DOHH2 (cell line): ENCODE measurements at regions not wholly inside any gene's neighbourhood (a gene's known extent, or its start where the extent isn't known, plus 50 kb on each side); places are given as distances from the start of the nearest gene placed in this dataset.

Experiments used
- H3F3A ChIP-seq: fragments of 200-600 bp; sonication (generic), shearing (Covaris generic); 2 replicates; pipeline ENCODE4 v1.6.0; 2016; ENCODE audit warnings: antibody characterized with exemption, mild to moderate bottlenecking; ENCODE audit not compliant: control insufficient read depth, insufficient read depth
- H3K27ac ChIP-seq: fragments of 200-600 bp; sonication (generic); 2 replicates; pipeline ENCODE4 v1.5.1; 2014; ENCODE audit warnings: low read depth, mild to moderate bottlenecking, low read length, moderate library complexity
- H3K27me3 ChIP-seq: fragments of 200-600 bp; sonication (generic); 2 replicates; pipeline ENCODE4 v1.6.1; 2014; ENCODE audit warnings: mild to moderate bottlenecking, low read length, mixed read lengths; ENCODE audit not compliant: control insufficient read depth
- H3K36me3 ChIP-seq: fragments of 200-600 bp; sonication (generic); 2 replicates; pipeline ENCODE4 v1.6.1; 2014; ENCODE audit warnings: mild to moderate bottlenecking, low read length, moderate library complexity, mixed read lengths; ENCODE audit not compliant: control insufficient read depth
- H3K4me1 ChIP-seq: fragments of 200-600 bp; sonication (generic); 2 replicates; pipeline ENCODE4 v1.6.1; 2014; ENCODE audit warnings: mild to moderate bottlenecking, low read length, mixed read lengths; ENCODE audit not compliant: control insufficient read depth
- H3K4me2 ChIP-seq: fragments of 200-600 bp; sonication (generic); 2 replicates; pipeline ENCODE4 v1.6.0; 2014; ENCODE audit warnings: mild to moderate bottlenecking, low read length, moderate library complexity
- H3K4me3 ChIP-seq: fragments of 200-600 bp; sonication (generic); 2 replicates; pipeline ENCODE4 v1.5.1; 2014; ENCODE audit warnings: mild to moderate bottlenecking, low read length, mixed read lengths
- H3K79me2 ChIP-seq: fragments of 200-600 bp; sonication (generic); 2 replicates; pipeline ENCODE4 v1.6.1; 2014; ENCODE audit warnings: mild to moderate bottlenecking, low read length, mixed read lengths; ENCODE audit not compliant: control insufficient read depth
- H3K9me2 ChIP-seq: fragments of 200-600 bp; sonication (generic); replicated peaks from 2 replicates; pipeline ENCODE4 v1.6.1; 2014; ENCODE audit warnings: mild to moderate bottlenecking, low read length, mixed read lengths; ENCODE audit not compliant: control insufficient read depth
- H3K9me3 ChIP-seq: fragments of 200-600 bp; sonication (generic); 2 replicates; pipeline ENCODE4 v1.6.1; 2014; ENCODE audit warnings: antibody characterized with exemption, low read length, mixed read lengths; ENCODE audit not compliant: control insufficient read depth, insufficient read depth
- H4K20me1 ChIP-seq: fragments of 200-600 bp; sonication (generic); 2 replicates; pipeline ENCODE4 v1.6.0; 2014; ENCODE audit warnings: low read depth, mild to moderate bottlenecking, antibody characterized with exemption, low read length, moderate library complexity; ENCODE audit not compliant: control insufficient read depth, insufficient read depth
- CTCF ChIP-seq: fragments of 200-600 bp; sonication (generic); IDR thresholded peaks from one replicate; pipeline ENCODE4 v1.5.1; 2014; ENCODE audit warnings: antibody characterized with exemption, mild to moderate bottlenecking, low read depth, low read length; ENCODE audit not compliant: poor library complexity, severe bottlenecking
- EZH2phosphoT487 ChIP-seq: fragments of 200-600 bp; sonication (generic); IDR thresholded peaks from 2 replicates; pipeline ENCODE4 v1.6.1; 2017; ENCODE audit warnings: borderline replicate concordance, mild to moderate bottlenecking, antibody characterized with exemption, low read length, moderate library complexity, mixed read lengths

GRCh38 chr10:133015321-133015720 lies 72.4 kb upstream of the ADGRA1 start:
- Histone ChIP-seq H3K4me3 (no peak overlapping the region), H3K4me1 (no peaks in the 10 kb centered on the region), H3K9me2 (no peaks in the 10 kb centered on the region), H3K27ac (no peak overlapping the region), H3K79me2 (no peaks in the 10 kb centered on the region), H3K27me3 (no peaks in the 10 kb centered on the region), H3K9me3 (peaks cover 54% of the 10 kb centered on the region), H3F3A (no peaks in the 10 kb centered on the region), H4K20me1 (no peaks in the 10 kb centered on the region), H3K4me2 (no peak overlapping the region), H3K36me3 (no peaks in the 10 kb centered on the region)
- TF ChIP-seq CTCF (no peak), EZH2phosphoT487 (no peak)

DNA sequence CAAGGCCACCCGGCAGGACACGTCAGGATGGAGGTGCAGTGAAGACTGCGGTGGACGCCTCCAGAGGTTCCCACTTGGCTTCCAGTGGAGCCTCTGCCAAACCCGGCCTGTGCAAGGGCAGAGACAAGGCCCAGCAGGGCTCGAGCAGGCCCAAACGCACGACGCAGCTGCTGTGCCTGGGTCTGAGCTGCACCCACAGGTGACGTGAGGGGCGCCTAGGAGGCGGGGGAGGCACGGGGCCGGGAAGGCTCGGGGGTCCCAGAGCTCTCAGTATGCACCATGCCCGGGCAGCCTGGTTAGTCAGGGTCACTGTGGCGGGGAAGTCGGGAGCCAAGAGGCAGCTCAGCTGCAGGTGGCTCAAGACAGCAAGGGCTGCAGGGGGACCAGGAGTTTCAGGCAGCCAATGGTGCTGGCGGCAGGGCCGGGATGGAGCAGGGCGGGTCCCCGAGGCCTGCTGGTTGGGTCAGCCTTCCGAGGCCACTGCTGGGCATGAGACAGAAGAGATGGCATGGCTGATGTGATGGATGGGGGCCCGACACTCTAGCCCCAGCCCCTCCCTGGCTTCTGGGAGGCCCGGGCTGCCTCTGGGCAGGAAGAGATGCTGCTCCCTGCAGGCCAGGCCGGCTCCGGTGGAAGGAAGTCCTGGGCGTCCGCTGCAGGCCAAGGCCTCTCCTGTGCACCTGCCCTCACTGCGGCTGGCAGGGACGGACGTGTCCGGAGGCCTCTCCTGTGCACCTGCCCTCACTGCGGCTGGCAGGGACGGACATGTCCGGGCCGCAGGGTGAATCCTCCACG lies 72.2 kb upstream of the CFAP46 start:
- no peak overlapping the region for H3K4me3 ChIP-seq
- no peaks in the 10 kb centered on the region for H3K4me1 ChIP-seq
- H3K27ac ChIP-seq = no peak overlapping the region
- H4K20me1 ChIP-seq = no peaks in the 10 kb centered on the region
- no peaks in the 10 kb centered on the region for H3K27me3 ChIP-seq
- no peaks in the 10 kb centered on the region for H3K79me2 ChIP-seq
- H3K36me3 ChIP-seq = no peaks in the 10 kb centered on the region
- no peaks in the 10 kb centered on the region for H3K9me2 ChIP-seq
- no peaks in the 10 kb centered on the region for H3F3A ChIP-seq
- no peak overlapping the region for H3K4me2 ChIP-seq
- H3K9me3 ChIP-seq = peaks cover 54% of the 10 kb centered on the region
- TF ChIP-seq EZH2phosphoT487 (no peak), CTCF (no peak)

DNA sequence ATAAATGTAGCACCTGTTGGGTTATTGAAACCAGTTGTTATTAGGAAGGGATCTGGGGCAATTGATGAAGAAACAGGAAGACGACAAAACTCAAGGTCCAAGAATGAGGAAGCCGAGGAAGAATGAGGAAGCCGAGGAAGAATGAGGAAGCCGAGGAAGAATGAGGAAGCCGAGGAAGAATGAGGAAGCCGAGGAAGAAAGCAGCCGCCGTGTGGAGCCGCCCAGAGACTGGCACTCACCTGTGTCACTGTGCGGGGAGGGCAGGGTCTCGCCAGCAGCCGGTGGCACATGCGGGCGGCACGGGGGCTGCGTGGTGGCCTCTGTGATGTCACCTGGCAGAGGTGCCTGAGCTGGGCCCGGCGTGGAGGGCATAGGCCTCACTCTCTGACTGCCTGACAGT lies 71.1 kb upstream of the CFAP46 start:
- peaks cover 56% of the 10 kb centered on the region for H3K9me3 ChIP-seq
- no peak overlapping the region for H3K27ac ChIP-seq
- TF ChIP-seq EZH2phosphoT487 (no peak), CTCF (no peak)
- no peaks in the 10 kb centered on the region for H3F3A ChIP-seq
- no peaks in the 10 kb centered on the region for H3K79me2 ChIP-seq
- H4K20me1 ChIP-seq = no peaks in the 10 kb centered on the region
- H3K27me3 ChIP-seq = no peaks in the 10 kb centered on the region
- no peaks in the 10 kb centered on the region for H3K4me1 ChIP-seq
- H3K4me3 ChIP-seq = no peak overlapping the region
- no peaks in the 10 kb centered on the region for H3K9me2 ChIP-seq
- no peak overlapping the region for H3K4me2 ChIP-seq
- H3K36me3 ChIP-seq = no peaks in the 10 kb centered on the region
